GM10266 (cell line): ENCODE measurements at regions not wholly inside any gene's neighbourhood (a gene's known extent, or its start where the extent isn't known, plus 50 kb on each side); places are given as distances from the start of the nearest gene placed in this dataset.

Experiments used
- DNase-seq: peaks from one replicate; pipeline ENCODE4 v3.0.0; 2012; ENCODE audit errors: extremely low spot score
- TF ChIP-seq, protein P1 (sequence below): IDR thresholded peaks from 2 replicates; pipeline ENCODE4 v1.5.1; 2012; ENCODE audit warnings: mild to moderate bottlenecking, low read depth; ENCODE audit not compliant: control insufficient read depth, insufficient read depth; ENCODE audit errors: missing control alignments

GRCh38 chr6:169112483-169113320 lies 140.9 kb downstream of the THBS2 start:
- DNase-seq: no peak
- TF ChIP-seq, protein P1, sequence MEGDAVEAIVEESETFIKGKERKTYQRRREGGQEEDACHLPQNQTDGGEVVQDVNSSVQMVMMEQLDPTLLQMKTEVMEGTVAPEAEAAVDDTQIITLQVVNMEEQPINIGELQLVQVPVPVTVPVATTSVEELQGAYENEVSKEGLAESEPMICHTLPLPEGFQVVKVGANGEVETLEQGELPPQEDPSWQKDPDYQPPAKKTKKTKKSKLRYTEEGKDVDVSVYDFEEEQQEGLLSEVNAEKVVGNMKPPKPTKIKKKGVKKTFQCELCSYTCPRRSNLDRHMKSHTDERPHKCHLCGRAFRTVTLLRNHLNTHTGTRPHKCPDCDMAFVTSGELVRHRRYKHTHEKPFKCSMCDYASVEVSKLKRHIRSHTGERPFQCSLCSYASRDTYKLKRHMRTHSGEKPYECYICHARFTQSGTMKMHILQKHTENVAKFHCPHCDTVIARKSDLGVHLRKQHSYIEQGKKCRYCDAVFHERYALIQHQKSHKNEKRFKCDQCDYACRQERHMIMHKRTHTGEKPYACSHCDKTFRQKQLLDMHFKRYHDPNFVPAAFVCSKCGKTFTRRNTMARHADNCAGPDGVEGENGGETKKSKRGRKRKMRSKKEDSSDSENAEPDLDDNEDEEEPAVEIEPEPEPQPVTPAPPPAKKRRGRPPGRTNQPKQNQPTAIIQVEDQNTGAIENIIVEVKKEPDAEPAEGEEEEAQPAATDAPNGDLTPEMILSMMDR: no peak

DNA sequence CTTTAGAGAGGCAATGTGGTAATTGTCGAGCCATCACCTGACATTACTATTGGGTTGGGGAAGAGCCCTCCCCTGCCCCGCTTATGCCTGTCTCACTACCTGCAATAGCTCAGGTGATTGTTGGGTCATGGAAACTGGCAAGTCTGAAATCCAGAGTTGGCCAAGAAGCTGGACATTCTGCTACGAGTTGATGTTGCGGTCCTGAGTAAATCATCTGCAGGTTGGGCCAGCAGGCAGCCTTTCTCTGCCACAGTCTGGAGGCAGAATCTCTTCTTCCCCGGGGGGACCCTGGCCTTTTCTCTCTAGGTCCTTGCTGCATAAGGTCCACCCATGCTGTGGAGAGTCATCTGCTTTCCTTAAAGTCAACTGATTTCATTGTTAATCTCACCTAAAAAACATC lies 142.4 kb downstream of the THBS2 start:
- TF ChIP-seq, protein P1: no peak
- DNase-seq: no peak

- TF ChIP-seq, protein P1: no peak
- DNase-seq: no peak
These were observed 144.0 kb downstream of the THBS2 start for GRCh38 chr6:169109411-169110220.

DNA sequence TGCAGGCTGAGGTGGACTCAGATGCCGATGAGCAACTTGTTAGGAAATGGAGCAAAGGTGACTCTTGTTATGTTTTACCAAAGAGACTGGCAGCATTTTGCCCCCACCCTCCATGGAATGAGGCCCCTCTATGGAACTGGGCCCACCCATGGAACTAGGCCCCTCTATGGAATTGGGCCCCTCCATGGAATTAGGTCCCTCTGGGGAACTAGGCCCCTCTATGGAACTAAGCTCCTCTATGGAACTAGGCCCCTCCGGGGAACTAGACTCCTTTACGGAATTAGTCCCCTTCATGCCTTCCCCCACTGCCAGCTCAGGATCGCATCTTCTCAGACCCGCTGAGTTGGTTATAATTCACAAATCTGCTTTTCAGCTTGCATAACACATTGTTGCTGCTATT lies 144.9 kb downstream of the THBS2 start:
- TF ChIP-seq, protein P1: no peak

DNA sequence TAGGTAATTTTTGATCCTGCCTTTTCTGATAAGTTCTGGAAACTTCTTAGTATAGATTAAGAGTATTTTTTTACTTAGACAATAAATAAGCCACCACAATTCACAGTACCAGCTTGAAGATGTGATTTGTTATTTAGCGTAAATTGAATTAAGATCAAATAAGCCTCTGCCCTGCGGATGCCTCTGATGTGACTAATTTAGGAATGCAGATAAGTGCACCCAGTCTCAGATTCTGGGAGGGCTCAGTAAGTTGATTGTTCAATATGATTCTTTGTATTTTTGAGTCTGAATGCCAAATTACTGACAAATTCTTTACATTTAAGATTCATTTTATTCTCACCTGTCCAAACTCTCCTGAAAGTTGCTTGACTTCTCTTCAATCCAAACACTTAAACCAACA lies 147.5 kb downstream of the THBS2 start:
- TF ChIP-seq, protein P1: no peak
- no peak for DNase-seq

More for the DNA sequence above, 144.9 kb downstream of the THBS2 start:
- DNase-seq: no peak

GRCh38 chr6:169101981-169102380 lies 151.7 kb downstream of the THBS2 start:
- TF ChIP-seq, protein P1: no peak
- no peak for DNase-seq
